HEK293T (cell line): ENCODE measurements at regions not wholly inside any gene's neighbourhood (a gene's known extent, or its start where the extent isn't known, plus 50 kb on each side); places are given as distances from the start of the nearest gene placed in this dataset.

Source experiments
- CTCF ChIA-PET: fragments of 350-600 bp; formaldehyde crosslinking; extraction: SDS; loops from one replicate; lab custom pipeline; 2021; ENCODE audit warnings: antibody characterized with exemption, inconsistent platforms; lab: Yijun Ruan, JAX
- POLR2A ChIA-PET: fragments of 350-600 bp; formaldehyde crosslinking; extraction: SDS; loops from one replicate; lab custom pipeline; 2020; ENCODE audit warnings: antibody characterized with exemption, inconsistent platforms; lab: Yijun Ruan, JAX
- DNase-seq: peaks from one replicate; pipeline ENCODE4 v3.0.0; 2012; ENCODE audit warnings: mixed read lengths; ENCODE audit errors: extremely low spot score
- ARNT ChIP-seq: fragments of 450-650 bp; IDR thresholded peaks from 2 replicates; pipeline ENCODE4 v1.6.1; 2017; ENCODE audit warnings: mild to moderate bottlenecking
- BHLHE40 ChIP-seq: fragments of 450-650 bp; IDR thresholded peaks from 2 replicates; pipeline ENCODE4 v1.6.1; 2016; ENCODE audit warnings: mild to moderate bottlenecking, moderate library complexity, borderline replicate concordance
- CTBP1 ChIP-seq: fragments of 450-650 bp; IDR thresholded peaks from 2 replicates; pipeline ENCODE4 v1.6.1; 2016; ENCODE audit warnings: borderline replicate concordance
- ELF4 ChIP-seq: fragments of 450-650 bp; IDR thresholded peaks from 2 replicates; pipeline ENCODE4 v1.6.1; 2017; ENCODE audit warnings: antibody characterized with exemption
- FOXA1 ChIP-seq: fragments of 450-650 bp; IDR thresholded peaks from 2 replicates; pipeline ENCODE4 v1.6.1; 2016; ENCODE audit warnings: mild to moderate bottlenecking
- FOXK2 ChIP-seq: fragments of 450-650 bp; IDR thresholded peaks from 2 replicates; pipeline ENCODE4 v1.6.1; 2016; ENCODE audit warnings: mild to moderate bottlenecking
- FOXM1 ChIP-seq: fragments of 450-650 bp; IDR thresholded peaks from 2 replicates; pipeline ENCODE4 v1.6.1; 2017; ENCODE audit warnings: mild to moderate bottlenecking, borderline replicate concordance
- HDGF ChIP-seq: fragments of 450-650 bp; IDR thresholded peaks from 2 replicates; pipeline ENCODE4 v1.6.1; 2017; ENCODE audit warnings: antibody characterized with exemption, borderline replicate concordance
- L3MBTL2 ChIP-seq: fragments of 450-650 bp; conservative IDR thresholded peaks from 2 replicates; pipeline ENCODE4 v1.6.1; 2016; ENCODE audit warnings: mild to moderate bottlenecking
- LEF1 ChIP-seq: fragments of 450-650 bp; IDR thresholded peaks from 2 replicates; pipeline ENCODE4 v1.6.1; 2017; ENCODE audit warnings: mild to moderate bottlenecking, borderline replicate concordance
- NFRKB ChIP-seq: fragments of 450-650 bp; IDR thresholded peaks from 2 replicates; pipeline ENCODE4 v1.6.1; 2016; ENCODE audit warnings: mild to moderate bottlenecking, moderate library complexity
- SP1 ChIP-seq: fragments of 450-650 bp; IDR thresholded peaks from 2 replicates; pipeline ENCODE4 v1.6.1; 2017
- SUZ12 ChIP-seq: fragments of 450-650 bp; IDR thresholded peaks from 2 replicates; pipeline ENCODE4 v1.6.1; 2016; ENCODE audit warnings: mild to moderate bottlenecking
- TARDBP ChIP-seq: fragments of 450-650 bp; IDR thresholded peaks from 2 replicates; pipeline ENCODE4 v1.6.1; 2016
- ZNF384 ChIP-seq: fragments of 450-650 bp; IDR thresholded peaks from 2 replicates; pipeline ENCODE4 v1.6.1; 2016
- TF ChIP-seq, protein P1 (sequence below): fragments of 450-650 bp; IDR thresholded peaks from 2 replicates; pipeline ENCODE4 v1.6.1; 2016

DNA sequence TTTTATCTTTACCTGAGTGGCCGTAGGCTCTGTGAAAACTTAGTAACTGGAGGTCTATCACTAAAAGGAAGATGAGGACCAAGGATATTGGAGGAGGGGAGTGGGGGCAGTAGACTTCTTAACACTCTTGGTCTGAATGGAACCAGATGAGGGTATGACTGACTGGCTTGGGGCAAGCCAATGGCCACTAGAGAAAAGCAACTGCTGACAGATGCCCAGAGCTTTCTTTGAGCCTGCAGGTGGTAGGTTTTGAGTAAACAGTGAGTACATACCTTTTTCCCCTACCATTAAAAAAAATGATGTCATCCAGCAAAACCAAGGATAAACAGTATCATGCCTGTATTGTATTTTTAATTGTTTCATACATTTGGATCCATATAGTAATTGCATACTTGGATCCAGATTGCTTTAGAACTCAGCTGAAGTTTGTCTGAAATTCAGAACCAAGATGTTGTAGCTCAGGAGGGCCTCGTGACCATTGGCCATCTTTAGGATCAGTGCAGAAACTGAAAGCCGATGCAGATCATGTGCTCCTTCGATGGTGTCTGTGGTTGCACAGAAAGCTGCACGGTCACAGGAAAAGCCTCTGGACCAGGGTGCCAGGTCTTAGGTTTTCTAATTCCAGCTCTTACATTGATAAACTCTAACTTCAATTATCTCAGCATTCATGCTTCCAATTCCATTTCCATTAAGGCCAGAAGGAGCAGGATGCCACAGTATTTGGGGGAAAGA, 131.0 kb downstream of the PDGFRA start:
- TF ChIP-seq TARDBP (no peak), L3MBTL2 (no peak), FOXK2 (no peak), CTBP1 (no peak), FOXA1 (no peak), BHLHE40 (no peak), SP1 (no peak), ARNT (no peak), ZNF384 (no peak), SUZ12 (no peak), FOXM1 (no peak), HDGF (no peak), NFRKB (no peak), ELF4 (no peak), LEF1 (no peak)
- TF ChIP-seq, protein P1, sequence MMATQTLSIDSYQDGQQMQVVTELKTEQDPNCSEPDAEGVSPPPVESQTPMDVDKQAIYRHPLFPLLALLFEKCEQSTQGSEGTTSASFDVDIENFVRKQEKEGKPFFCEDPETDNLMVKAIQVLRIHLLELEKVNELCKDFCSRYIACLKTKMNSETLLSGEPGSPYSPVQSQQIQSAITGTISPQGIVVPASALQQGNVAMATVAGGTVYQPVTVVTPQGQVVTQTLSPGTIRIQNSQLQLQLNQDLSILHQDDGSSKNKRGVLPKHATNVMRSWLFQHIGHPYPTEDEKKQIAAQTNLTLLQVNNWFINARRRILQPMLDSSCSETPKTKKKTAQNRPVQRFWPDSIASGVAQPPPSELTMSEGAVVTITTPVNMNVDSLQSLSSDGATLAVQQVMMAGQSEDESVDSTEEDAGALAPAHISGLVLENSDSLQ: no peak
- no peak for DNase-seq
- CTCF ChIA-PET: interaction anchor here (0.6 kb wide), 1 partner anchor 14 kb away, joined by 3 read pairs; no protein-coding TSS in a partner anchor
- POLR2A ChIA-PET: no interaction called here

DNA sequence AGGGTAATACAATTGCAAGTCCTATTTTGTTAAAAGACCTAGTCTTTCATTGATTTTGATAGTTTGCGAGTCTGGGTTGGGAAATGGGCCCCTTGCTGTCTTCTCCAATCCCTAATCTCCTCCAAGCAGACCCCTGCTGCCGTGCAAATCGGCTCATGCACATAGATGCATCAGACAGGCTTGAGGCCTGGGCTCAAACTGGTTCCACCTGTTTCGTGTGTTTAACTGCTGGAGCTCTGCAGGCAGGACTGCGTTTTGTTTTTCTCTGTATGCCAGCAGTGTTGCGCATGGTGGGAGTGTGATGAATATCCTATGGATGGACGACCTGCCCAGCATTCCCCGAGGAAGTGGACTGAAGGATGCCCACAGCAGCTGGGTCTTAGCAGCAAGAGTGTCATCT, 133.9 kb downstream of the PDGFRA start:
- TF ChIP-seq BHLHE40: no peak
- TF ChIP-seq SUZ12: no peak
- no peak for TF ChIP-seq LEF1
- TF ChIP-seq FOXA1: no peak
- TF ChIP-seq ZNF384: no peak
- TF ChIP-seq NFRKB: no peak
- TF ChIP-seq SP1: no peak
- no peak for TF ChIP-seq TARDBP
- no peak for TF ChIP-seq ARNT
- TF ChIP-seq FOXK2: no peak
- TF ChIP-seq ELF4: no peak
- TF ChIP-seq, protein P1: no peak
- no peak for TF ChIP-seq FOXM1
- no peak for TF ChIP-seq HDGF
- no peak for TF ChIP-seq L3MBTL2
- no peak for TF ChIP-seq CTBP1
- ChIA-PET POLR2A (no interaction called here), CTCF (no interaction called here)
- DNase-seq: no peak

DNA sequence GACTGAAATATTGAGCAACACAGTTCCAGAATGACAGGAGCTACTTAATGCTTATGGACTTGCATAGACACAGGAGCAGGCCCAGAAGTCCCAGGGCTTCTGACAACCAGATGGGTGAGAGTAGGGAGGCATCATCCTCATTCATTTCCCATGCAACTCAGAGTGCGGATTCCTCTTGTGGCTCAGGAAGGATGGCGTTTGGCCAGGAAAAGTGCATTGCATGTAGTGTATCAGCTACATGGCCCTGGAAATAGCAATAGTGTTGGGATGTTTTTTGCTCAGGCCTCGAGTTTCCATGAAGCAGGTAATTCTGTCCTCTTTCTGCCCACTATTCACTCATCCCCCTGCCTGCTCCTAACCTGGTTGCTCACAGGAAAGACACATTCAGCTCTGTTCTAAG, 136.6 kb downstream of the PDGFRA start:
- POLR2A ChIA-PET: no interaction called here
- TF ChIP-seq L3MBTL2: no peak
- no peak for TF ChIP-seq ZNF384
- no peak for TF ChIP-seq TARDBP
- no peak for TF ChIP-seq LEF1
- no peak for TF ChIP-seq FOXA1
- no peak for TF ChIP-seq FOXK2
- TF ChIP-seq, protein P1: no peak
- TF ChIP-seq CTBP1: no peak
- TF ChIP-seq NFRKB: no peak
- no peak for TF ChIP-seq ARNT
- no peak for TF ChIP-seq SUZ12
- TF ChIP-seq HDGF: no peak
- TF ChIP-seq BHLHE40: no peak
- TF ChIP-seq FOXM1: no peak
- no peak for TF ChIP-seq ELF4
- no peak for TF ChIP-seq SP1
- DNase-seq: no peak
- CTCF ChIA-PET: no interaction called here

DNA sequence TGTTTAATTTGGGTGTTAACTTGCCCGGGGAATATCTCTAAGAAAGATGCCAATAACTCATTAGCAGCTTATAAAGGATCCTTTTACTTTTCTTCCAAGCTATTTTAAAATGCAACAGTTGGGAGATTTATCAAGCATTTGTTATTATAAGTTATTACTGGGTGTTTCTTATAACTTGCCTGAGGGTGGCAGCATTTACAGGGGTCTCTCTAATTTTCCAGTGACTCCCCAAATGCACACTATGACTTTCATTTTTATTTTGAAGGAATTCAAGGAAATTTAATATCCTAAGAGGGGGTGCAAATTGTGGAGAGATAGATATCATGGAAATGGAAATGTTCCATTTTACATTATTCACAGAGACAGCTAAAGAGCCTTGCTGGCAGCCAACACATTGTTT, 138.0 kb downstream of the PDGFRA start:
- CTCF ChIA-PET: no interaction called here
- TF ChIP-seq ARNT (no peak), SP1 (no peak), HDGF (no peak), ELF4 (no peak), FOXA1 (no peak), SUZ12 (no peak), ZNF384 (no peak), FOXK2 (no peak), CTBP1 (no peak), FOXM1 (no peak), NFRKB (no peak), TARDBP (no peak)
- TF ChIP-seq, protein P1: no peak
- POLR2A ChIA-PET: no interaction called here
- DNase-seq: no peak
